Left renal cortex interstitium (tissue), 4 donors: ENCODE measurements at regions not wholly inside any gene's neighbourhood (a gene's known extent, or its start where the extent isn't known, plus 50 kb on each side); places are given as distances from the start of the nearest gene placed in this dataset.

Experiments used
- DNase-seq, 4 donors: peaks; one replicate each; pipeline ENCODE4 v3.0.0-alpha.2; 2013; ENCODE audit warnings: low read depth in 4 of 4, low spot score in 2 of 4, missing footprints in 1 of 4

GRCh38 chr2:200052627-200053026 is 97.2 kb downstream of the MAIP1 start:
- no peak for DNase-seq

- DNase-seq = no peak
These were observed 99.5 kb downstream of the MAIP1 start for GRCh38 chr2:200054681-200055468.

GRCh38 chr2:200056105-200056504 is 100.7 kb downstream of the MAIP1 start:
- DNase-seq = no peak

GRCh38 chr2:200063155-200063554 is 107.8 kb downstream of the MAIP1 start:
- DNase-seq = no peak

- no peak for DNase-seq
These were observed 109.5 kb downstream of the MAIP1 start for GRCh38 chr2:200064879-200065278.

GRCh38 chr2:200065477-200065876 is 110.1 kb downstream of the MAIP1 start:
- no peak for DNase-seq

GRCh38 chr2:200066417-200066816 is 111.0 kb downstream of the MAIP1 start:
- no peak for DNase-seq

GRCh38 chr2:200068642-200069041 is 113.3 kb downstream of the MAIP1 start:
- no peak for DNase-seq

- DNase-seq = no peak
These were observed 121.8 kb downstream of the MAIP1 start for GRCh38 chr2:200077210-200077650.

- no peak for DNase-seq
These were observed 122.5 kb downstream of the MAIP1 start for GRCh38 chr2:200077838-200078237.

GRCh38 chr2:200079356-200079755 is 124.0 kb downstream of the MAIP1 start:
- DNase-seq = no peak

- DNase-seq = peak; percentile 47 to 80 (median 62)
These were observed 125.9 kb downstream of the MAIP1 start for GRCh38 chr2:200081236-200081635.

- DNase-seq = no peak
These were observed 126.4 kb downstream of the MAIP1 start for GRCh38 chr2:200081811-200082210.

- no peak for DNase-seq
These were observed 128.7 kb downstream of the MAIP1 start for GRCh38 chr2:200084036-200084435.

- no peak for DNase-seq
These were observed 131.5 kb downstream of the MAIP1 start for GRCh38 chr2:200086911-200087310.

- DNase-seq = no peak
These were observed 132.1 kb downstream of the MAIP1 start for GRCh38 chr2:200087451-200087850.

- DNase-seq = no peak
These were observed 133.8 kb downstream of the MAIP1 start for GRCh38 chr2:200089040-200089755.

- no peak for DNase-seq
These were observed 134.4 kb downstream of the MAIP1 start for GRCh38 chr2:200089756-200090109.

- DNase-seq = no peak
These were observed 135.3 kb downstream of the MAIP1 start for GRCh38 chr2:200090683-200091082.

GRCh38 chr2:200091126-200091525 is 135.7 kb downstream of the MAIP1 start:
- DNase-seq = no peak

GRCh38 chr2:200092235-200092634 is 136.9 kb downstream of the MAIP1 start:
- no peak for DNase-seq

- no peak for DNase-seq
These were observed 140.1 kb downstream of the MAIP1 start for GRCh38 chr2:200095436-200095835.
